ENCODE measurements at regions not wholly inside any gene's neighbourhood (a gene's known extent, or its start where the extent isn't known, plus 50 kb on each side); places are given as distances from the start of the nearest gene placed in this dataset.
"Not testable (repeated sequence)": the region's sequence is repeated elsewhere in the genome, so short reads cannot be mapped to it uniquely, and the experiment has no call there.

GRCh38 chr11:87889126-87889525, 286.1 kb downstream of the RAB38 start:
- DNase-seq (ENCODE audit: low read depth, low spot score): no peak
- H3K36me3 ChIP-seq (ENCODE audit: insufficient read depth, low read length): no peaks in the 10 kb centered on the region
- no peak overlapping the region for H3K4me3 ChIP-seq
- H3K9me3 ChIP-seq (ENCODE audit: low read depth, low read length): no peaks in the 10 kb centered on the region
- H3K27ac ChIP-seq: no peak overlapping the region
- H3K9ac ChIP-seq (ENCODE audit: insufficient read length): no peak overlapping the region
- TF ChIP-seq POLR2AphosphoS5 (IDR thresholded peaks at IDR 0.05; ENCODE audit: borderline replicate concordance, low read depth, low read length) (no peak), FOXP2 (optimal IDR thresholded peaks at IDR 0.05; ENCODE audit: control extremely low read depth, extremely low read length, insufficient read depth) (no peak), EZH2 (IDR thresholded peaks at IDR 0.05) (no peak)

DNA sequence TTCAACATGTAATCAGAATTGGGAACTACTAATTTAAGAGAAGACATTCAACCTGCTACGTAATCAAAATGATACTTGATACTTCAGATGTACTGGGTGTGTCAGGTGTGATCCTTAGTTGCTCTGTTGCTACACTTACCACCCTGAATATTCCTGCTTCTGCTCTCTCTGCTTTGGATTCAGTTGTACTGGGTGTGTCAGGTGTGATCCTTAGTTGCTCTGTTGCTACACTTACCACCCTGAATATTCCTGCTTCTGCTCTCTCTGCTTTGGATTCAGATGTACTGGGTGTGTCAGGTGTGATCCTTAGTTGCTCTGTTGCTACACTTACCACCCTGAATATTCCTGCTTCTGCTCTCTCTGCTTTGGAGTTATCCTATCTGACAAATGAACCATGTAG, 290.2 kb downstream of the RAB38 start:
- not testable (repeated sequence) for H3K4me3 ChIP-seq; H3K9me3 ChIP-seq (ENCODE audit: low read depth, low read length); H3K9ac ChIP-seq (ENCODE audit: insufficient read length); H3K36me3 ChIP-seq (ENCODE audit: insufficient read depth, low read length); H3K27ac ChIP-seq; DNase-seq (ENCODE audit: low read depth, low spot score)

DNA sequence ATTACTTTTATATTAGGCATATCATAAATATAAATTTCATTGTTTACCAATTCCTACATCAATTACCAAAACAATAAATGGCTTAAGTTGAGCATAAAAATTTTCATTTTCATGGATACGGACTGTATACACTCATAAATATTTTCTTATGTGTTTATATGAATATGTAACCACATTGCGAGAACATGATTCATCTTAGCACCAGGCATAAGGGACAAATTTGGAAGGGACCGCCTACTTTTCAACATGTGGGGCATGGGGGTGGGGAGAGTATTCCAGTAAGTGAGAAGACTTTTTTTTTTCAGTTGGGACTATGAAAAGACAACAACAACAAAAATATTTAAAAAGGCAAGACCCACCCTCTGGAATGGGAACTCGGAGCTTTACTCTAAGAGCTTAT, 296.1 kb downstream of the RAB38 start:
- no peak overlapping the region for H3K9ac ChIP-seq (ENCODE audit: insufficient read length)
- no peak for DNase-seq (ENCODE audit: low read depth, low spot score)
- H3K9me3 ChIP-seq (ENCODE audit: low read depth, low read length): no peaks in the 10 kb centered on the region
- 0 out of 2 replicates have a peak overlapping the region, but pooled peaks have one; percentile 7 for H3K4me3 ChIP-seq
- H3K27ac ChIP-seq: no peak overlapping the region
- TF ChIP-seq FOXP2 (optimal IDR thresholded peaks at IDR 0.05; ENCODE audit: control extremely low read depth, extremely low read length, insufficient read depth): no peak
- TF ChIP-seq EZH2 (IDR thresholded peaks at IDR 0.05): no peak
- TF ChIP-seq POLR2AphosphoS5 (IDR thresholded peaks at IDR 0.05; ENCODE audit: borderline replicate concordance, low read depth, low read length): no peak
- H3K36me3 ChIP-seq (ENCODE audit: insufficient read depth, low read length): no peaks in the 10 kb centered on the region

DNA sequence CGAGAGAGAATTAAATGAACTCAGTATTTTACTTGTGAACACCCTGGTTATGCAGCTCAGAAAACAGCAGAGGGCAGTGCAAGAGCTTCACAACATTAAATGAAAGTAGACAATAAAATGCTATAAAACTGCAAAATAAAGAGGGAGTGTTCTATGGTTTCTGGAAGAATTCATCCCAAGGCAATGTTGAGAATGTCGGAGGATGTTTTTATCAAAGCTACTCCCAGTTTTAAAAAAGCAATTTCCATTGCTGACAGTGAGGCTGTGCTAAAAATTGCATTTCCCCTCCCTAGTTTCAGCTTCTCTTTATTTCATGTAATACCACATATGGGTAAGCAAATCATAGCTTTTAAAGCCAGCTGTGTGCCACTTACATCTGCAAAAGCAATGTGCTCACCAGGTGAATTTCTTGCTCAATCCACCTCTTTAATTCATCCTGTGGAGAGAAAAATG, 296.8 kb downstream of the RAB38 start:
- TF ChIP-seq FOXP2 (optimal IDR thresholded peaks at IDR 0.05; ENCODE audit: control extremely low read depth, extremely low read length, insufficient read depth): no peak
- TF ChIP-seq EZH2 (IDR thresholded peaks at IDR 0.05): no peak
- no peak for TF ChIP-seq POLR2AphosphoS5 (IDR thresholded peaks at IDR 0.05; ENCODE audit: borderline replicate concordance, low read depth, low read length)
- H3K9ac ChIP-seq (ENCODE audit: insufficient read length): no peak overlapping the region
- peak; percentile 37 for DNase-seq (ENCODE audit: low read depth, low spot score)
- no peak overlapping the region for H3K27ac ChIP-seq
- H3K36me3 ChIP-seq (ENCODE audit: insufficient read depth, low read length): no peaks in the 10 kb centered on the region
- peak overlapping the region; percentile 46; the same call in 1 of the 2 replicates for H3K4me3 ChIP-seq
- no peaks in the 10 kb centered on the region for H3K9me3 ChIP-seq (ENCODE audit: low read depth, low read length)

GRCh38 chr11:87871056-87871455, 304.2 kb downstream of the RAB38 start:
- TF ChIP-seq EZH2 (IDR thresholded peaks at IDR 0.05): no peak
- TF ChIP-seq FOXP2 (optimal IDR thresholded peaks at IDR 0.05; ENCODE audit: control extremely low read depth, extremely low read length, insufficient read depth): no peak
- TF ChIP-seq POLR2AphosphoS5 (IDR thresholded peaks at IDR 0.05; ENCODE audit: borderline replicate concordance, low read depth, low read length): no peak
- Histone ChIP-seq H3K9me3 (ENCODE audit: low read depth, low read length) (no peaks in the 10 kb centered on the region), H3K9ac (ENCODE audit: insufficient read length) (no peak overlapping the region), H3K4me3 (no peak overlapping the region), H3K27ac (no peak overlapping the region), H3K36me3 (ENCODE audit: insufficient read depth, low read length) (no peaks in the 10 kb centered on the region)
- DNase-seq (ENCODE audit: low read depth, low spot score): no peak

DNA sequence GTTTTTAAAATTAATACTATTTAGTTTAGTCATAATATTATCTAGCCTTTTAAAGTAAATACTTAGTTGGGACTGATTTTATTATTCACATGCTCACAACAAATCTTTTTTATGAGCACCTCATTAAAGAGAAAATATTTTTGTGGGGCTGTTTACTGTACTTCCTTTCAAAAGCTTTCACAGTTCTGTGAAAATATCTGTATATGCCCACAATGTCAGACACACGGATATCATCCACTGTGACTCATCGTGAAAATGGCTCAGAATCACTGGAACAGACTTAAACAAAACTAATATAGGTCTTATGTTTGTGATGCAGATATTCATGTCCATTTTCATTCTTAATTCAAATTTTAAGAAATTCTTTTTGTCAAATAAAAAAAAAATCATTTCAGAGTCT, 305.2 kb downstream of the RAB38 start:
- TF ChIP-seq FOXP2 (optimal IDR thresholded peaks at IDR 0.05; ENCODE audit: control extremely low read depth, extremely low read length, insufficient read depth) (no peak), EZH2 (IDR thresholded peaks at IDR 0.05) (no peak), POLR2AphosphoS5 (IDR thresholded peaks at IDR 0.05; ENCODE audit: borderline replicate concordance, low read depth, low read length) (no peak)
- no peak overlapping the region for H3K9ac ChIP-seq (ENCODE audit: insufficient read length)
- no peak overlapping the region for H3K27ac ChIP-seq
- H3K4me3 ChIP-seq: no peak overlapping the region
- DNase-seq (ENCODE audit: low read depth, low spot score): no peak
- no peaks in the 10 kb centered on the region for H3K36me3 ChIP-seq (ENCODE audit: insufficient read depth, low read length)
- H3K9me3 ChIP-seq (ENCODE audit: low read depth, low read length): no peaks in the 10 kb centered on the region

DNA sequence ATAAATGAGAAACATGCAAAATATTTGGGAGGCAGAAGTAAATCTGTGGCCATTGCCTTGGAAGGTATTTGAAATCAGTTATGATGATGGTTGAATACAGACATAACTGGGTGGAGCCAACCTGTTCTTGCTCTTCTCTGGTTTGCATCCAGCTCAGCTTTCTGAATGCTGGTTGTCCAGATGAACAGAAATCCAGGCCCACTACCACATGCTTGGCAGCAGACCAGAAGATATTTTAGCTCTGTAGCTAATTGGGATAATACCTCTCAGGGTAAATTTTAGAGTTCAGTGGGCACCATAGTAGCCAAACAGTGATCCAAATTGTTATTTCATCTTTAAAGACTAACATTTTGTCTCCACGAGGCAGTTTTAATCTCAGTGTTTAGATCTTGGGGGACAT, 308.3 kb downstream of the RAB38 start:
- Histone ChIP-seq H3K4me3 (no peak overlapping the region), H3K9ac (ENCODE audit: insufficient read length) (no peak overlapping the region), H3K36me3 (ENCODE audit: insufficient read depth, low read length) (no peaks in the 10 kb centered on the region), H3K9me3 (ENCODE audit: low read depth, low read length) (no peaks in the 10 kb centered on the region), H3K27ac (no peak overlapping the region)
- no peak for DNase-seq (ENCODE audit: low read depth, low spot score)
- TF ChIP-seq FOXP2 (optimal IDR thresholded peaks at IDR 0.05; ENCODE audit: control extremely low read depth, extremely low read length, insufficient read depth) (no peak), EZH2 (IDR thresholded peaks at IDR 0.05) (no peak), POLR2AphosphoS5 (IDR thresholded peaks at IDR 0.05; ENCODE audit: borderline replicate concordance, low read depth, low read length) (no peak)

- Histone ChIP-seq H3K4me3 (no peak overlapping the region), H3K9me3 (ENCODE audit: low read depth, low read length) (no peaks in the 10 kb centered on the region), H3K36me3 (ENCODE audit: insufficient read depth, low read length) (no peaks in the 10 kb centered on the region), H3K9ac (ENCODE audit: insufficient read length) (no peak overlapping the region), H3K27ac (no peak overlapping the region)
- DNase-seq (ENCODE audit: low read depth, low spot score): no peak
- TF ChIP-seq FOXP2 (optimal IDR thresholded peaks at IDR 0.05; ENCODE audit: control extremely low read depth, extremely low read length, insufficient read depth) (no peak), EZH2 (IDR thresholded peaks at IDR 0.05) (no peak), POLR2AphosphoS5 (IDR thresholded peaks at IDR 0.05; ENCODE audit: borderline replicate concordance, low read depth, low read length) (no peak)
Observed at GRCh38 chr11:87861030-87861429, 314.2 kb downstream of the RAB38 start.

DNA sequence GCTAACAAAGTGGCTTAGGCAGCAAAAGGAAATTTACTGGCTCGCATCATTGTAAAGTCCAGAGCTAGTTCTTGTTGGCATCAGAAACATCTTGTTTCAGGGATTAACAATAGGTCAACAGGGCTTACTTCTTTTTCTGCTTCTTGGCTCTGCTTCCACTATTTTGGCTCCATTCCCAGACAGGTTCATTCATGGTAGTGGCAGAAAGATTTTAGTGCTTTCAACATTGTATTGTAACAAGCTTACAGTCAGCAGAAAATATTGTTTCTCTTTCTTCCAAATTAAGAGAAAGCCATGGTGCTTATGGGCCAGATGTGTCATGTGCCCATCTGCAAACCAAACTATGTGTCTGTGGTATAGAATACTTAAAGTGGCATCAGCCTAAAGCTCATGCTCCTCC, 315.6 kb downstream of the RAB38 start:
- H3K9me3 ChIP-seq (ENCODE audit: low read depth, low read length): no peaks in the 10 kb centered on the region
- H3K4me3 ChIP-seq: no peak overlapping the region
- H3K9ac ChIP-seq (ENCODE audit: insufficient read length): no peak overlapping the region
- DNase-seq (ENCODE audit: low read depth, low spot score): no peak
- H3K36me3 ChIP-seq (ENCODE audit: insufficient read depth, low read length): no peaks in the 10 kb centered on the region
- H3K27ac ChIP-seq: no peak overlapping the region
- TF ChIP-seq FOXP2 (optimal IDR thresholded peaks at IDR 0.05; ENCODE audit: control extremely low read depth, extremely low read length, insufficient read depth) (no peak), EZH2 (IDR thresholded peaks at IDR 0.05) (no peak), POLR2AphosphoS5 (IDR thresholded peaks at IDR 0.05; ENCODE audit: borderline replicate concordance, low read depth, low read length) (no peak)
